Pons (tissue), 1 donor: ENCODE measurements at regions not wholly inside any gene's neighbourhood (a gene's known extent, or its start where the extent isn't known, plus 50 kb on each side); places are given as distances from the start of the nearest gene placed in this dataset.
A peak's percentile ranks its signal among the peaks of the same experiment; 100 is the strongest.

Source experiments
- DNase-seq: peaks from one replicate; pipeline ENCODE4 v3.0.0-alpha.2; 2016; ENCODE audit warnings: low spot score

DNA sequence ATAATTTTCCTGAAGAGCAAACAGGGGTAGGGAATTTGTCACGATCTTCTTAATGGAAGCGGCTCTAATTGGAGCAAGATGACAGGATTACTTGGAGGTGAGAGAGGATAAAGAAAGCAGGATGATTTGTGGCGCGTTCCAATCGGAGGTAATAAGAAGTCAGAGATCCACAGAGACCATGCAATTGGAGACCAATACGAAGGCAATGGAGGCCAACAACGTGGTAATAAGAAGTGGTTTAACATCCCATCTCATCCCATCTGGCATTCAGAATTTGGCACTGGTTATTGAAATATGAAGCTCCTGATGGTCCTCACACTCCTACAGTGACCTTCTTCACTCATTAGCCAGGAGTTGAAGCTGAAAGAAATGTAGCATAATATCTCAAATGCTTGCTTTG is 130.6 kb downstream of the DLEU7 start:
- no peak for DNase-seq

DNA sequence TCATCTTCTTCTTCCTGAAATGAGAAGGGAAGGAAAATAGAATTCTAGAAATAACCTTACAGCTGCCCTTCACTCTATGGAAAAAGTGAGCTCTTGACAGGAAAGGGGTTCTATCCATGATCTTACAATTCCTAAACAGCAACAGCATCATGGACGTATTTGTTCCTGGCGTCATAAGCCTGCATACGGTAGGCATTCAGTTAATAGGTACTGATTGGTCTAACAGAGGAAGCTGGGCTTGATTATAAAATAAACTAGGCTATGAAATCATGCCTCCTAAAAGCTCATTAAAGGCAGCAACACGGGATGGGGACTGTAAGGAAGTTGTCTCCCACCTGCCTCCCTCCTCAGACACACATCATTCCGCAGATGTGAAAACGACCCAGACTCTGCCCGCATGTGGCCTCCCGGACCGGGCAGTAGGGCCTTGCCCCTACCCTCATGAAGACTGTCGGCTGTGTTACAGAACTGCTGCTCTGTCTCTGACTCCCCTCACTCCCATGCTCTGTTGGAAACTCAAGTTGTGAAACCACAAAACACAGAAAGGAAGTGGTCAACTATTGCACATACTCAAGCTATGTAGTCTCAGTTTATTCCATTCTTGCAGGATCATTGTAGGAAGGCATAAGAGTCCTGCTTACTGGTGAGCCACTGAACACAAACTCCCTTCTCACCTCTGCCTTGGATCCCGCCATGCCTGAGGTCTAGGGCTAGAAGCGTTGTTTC is 129.8 kb downstream of the DLEU7 start:
- DNase-seq = peak; percentile 79

DNA sequence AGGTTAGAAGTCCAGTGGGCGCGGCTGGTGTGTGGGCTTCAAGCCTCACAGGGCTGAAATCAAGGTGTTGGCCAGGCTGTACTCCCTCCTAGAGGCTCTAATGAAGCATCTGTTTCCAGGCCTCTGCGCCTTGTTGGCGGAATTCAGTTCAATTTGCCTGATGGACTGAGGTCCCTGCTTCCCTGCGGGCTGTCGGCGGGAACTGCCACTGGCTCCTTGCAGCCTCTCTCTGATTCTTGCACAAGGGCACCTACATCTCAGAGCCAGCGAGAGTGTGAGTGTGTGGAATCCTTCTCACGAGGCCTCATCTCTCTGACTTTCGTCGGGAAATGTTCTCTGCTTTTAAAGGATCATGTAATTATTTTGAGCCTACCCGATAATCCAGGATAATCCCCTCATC is 128.6 kb downstream of the DLEU7 start:
- DNase-seq = no peak

DNA sequence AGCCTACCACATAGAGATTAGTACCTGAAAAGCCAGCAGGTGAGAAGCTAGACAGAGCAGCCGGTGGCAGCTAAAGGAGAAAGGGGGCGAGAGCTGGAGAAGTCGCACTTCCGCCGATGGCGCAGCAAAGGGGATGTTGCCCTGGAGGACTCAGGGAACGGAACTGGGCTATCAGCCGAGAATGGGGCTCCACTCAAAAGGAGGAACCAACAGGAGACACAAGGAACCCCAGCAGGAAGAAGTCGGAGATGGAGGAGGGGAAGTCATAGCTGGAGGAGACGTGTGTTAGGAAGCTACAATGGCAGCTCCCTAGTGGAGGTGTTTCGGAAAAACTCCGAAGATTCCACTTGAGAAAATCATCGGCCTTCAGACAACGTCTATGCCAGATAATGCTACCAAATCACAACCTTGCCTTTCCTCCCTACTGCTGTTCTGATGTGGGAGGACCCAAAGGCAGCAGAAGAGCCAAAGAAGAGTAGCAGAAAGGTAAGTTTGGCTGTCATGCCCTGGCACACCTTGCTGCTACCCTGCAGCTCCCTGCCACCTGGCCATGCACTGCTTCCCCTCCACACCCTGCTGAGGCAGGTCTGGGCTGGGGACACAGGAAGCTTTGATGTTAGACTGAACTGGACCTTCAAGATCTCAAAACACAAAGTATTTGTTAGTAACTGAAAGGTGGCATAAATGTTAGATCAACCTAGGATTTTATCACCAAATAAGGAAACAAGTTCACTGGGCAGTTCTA is 127.9 kb downstream of the DLEU7 start:
- peak; percentile 87 for DNase-seq

DNA sequence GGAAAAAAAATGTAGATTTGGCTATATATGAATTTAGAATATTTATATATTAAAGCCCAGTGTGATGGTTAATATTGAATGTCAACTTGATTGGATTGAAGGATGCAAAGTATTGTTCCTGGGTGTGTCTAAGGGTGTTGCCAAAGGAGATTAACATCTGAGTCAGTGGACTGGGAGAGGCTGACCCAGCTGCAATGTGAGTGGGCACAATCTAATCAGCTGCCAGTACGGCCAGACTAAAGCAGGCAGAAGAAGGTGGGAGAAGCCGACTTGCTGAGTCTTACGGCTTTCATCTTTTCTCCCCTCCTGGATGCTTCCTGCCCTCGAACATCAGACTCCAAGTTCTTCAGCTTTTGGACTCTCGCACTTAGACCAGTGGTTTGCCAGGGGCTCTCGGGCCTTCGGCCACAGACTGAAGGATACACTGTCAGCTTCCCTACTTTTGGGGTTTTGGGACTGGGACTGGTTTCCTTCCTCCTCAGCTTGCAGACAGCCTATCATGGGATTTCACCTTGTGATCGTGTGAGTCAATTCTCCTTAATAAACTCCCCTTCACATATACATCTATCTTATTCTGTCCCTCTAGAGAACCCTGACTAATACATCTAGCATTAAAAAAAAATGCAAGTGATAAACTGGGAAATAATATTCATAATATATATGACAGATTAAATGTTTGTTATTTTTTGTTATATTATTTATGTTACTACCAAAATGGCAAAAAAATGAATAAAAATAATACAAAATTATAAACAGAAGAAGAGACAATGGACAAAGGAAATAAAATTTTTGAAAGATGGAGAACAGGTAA is 122.4 kb downstream of the DLEU7 start:
- no peak for DNase-seq

DNA sequence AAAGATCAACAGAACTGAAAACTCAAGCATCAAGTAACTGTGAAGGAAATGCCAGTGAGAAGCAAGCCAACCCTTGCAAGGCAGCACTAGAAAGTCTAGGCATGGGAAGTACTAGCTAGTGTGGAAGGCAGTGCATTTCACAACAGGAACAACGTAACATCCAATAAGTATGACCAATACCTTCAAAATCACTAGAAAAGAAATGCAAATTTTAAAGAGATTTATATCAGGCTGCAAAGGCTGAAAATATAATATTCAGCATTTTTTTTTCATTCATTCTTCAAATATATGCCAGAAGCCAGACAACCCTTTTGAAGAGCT is 121.9 kb downstream of the DLEU7 start:
- DNase-seq = no peak

DNA sequence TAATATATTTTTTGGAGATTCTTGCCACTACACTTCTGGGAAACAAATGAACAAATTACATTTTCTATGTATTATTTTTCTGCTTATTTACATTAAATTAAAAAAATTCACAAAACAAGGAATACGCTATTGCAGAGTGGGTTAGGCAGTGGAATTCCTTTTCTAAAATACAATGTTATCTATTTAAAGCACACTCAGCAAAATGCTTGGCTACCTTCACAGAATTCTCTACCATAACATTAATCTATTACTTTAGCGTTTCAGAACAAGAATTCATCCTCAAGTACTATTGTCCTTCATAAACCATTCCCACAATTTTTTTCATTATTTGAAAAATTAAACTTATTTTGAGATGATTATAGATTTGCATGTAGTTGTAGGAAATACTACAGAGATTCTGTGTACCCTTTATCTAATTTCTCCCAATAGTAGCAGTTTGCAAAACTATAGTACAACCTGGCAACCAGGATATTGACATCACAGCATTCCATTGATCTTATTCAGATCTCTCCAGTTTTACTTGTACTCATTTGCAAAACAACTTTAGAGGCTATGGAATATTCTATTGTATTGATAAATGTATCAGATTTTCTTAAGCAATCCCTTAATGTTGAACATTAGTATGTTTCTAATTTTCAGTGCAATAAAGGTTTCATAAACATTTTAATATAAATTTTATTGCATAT is 120.9 kb downstream of the DLEU7 start:
- no peak for DNase-seq

DNA sequence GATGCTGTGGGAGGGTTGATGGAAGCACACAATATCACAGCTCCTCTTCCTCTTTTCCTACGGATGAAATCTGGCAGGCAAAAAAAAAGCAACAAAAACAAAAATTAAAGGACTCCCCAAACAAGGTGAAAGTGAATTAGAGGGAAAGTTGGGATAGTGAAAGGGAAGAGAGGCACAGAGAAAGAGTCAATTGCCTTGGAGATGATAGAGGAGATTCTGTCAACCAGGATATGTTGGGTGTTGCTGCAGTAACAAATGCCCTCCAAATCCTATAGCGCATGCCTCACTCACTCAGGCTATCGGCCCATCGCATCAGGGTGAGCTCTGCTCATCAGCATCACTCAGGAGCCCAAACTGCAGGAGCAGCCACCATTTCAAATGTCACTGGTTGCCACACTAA is 119.1 kb downstream of the DLEU7 start:
- DNase-seq = no peak

DNA sequence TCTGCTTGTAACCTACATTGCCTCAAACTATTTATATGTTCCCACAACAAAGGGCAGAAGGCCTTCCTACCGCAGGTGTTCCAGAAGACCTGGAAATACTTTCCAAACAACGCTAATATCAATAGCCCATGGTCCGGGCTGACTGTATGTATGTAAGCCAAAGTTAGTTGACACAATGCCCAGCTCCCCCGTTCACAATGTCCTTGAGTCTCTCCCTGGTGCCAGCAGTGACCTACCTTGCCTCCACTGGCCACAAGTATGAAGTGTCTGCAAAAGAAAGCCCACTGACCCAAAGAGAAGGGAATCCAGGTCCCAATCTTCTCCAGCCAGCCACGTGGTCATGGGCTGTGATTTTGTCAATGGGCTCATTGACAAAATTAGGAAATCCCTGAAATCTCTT is 118.6 kb downstream of the DLEU7 start:
- DNase-seq = no peak

DNA sequence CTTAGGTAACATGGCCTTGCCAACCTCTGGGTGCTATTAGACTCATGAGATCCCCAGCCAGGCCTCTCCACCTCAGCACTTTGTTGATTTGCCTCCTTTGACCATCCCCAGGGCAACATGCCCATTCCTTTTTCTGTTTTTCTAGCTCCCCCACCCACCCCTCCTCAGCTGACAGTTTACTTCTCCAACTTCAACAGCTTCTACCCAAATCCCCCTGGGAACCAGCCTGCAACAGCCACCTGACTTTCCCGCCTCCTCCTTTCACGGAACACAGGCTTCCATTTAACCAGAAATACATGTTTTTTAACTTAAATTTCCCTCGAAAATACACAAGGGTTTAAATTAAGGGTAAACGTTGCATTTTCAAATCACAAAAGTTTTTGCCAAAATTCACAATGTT is 117.3 kb downstream of the DLEU7 start:
- no peak for DNase-seq

DNA sequence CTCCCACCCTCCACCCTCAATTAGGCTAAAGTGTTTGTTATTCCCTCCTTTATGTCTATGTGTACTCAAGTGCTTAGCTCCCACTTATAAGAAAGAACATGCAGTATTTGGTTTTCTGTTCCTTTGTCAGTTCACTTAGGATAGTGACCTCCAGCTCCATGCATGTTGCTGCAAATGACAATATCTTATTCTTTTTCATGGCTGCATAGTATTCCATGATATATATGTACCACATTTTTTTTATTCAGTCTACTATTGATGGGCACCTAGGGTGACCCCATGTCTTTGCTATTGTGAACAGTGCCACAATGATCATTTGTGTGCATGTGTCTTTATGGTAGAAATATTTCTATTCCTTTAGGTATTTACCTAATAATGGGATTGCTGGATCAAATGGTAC is 114.3 kb downstream of the DLEU7 start:
- DNase-seq = no peak

DNA sequence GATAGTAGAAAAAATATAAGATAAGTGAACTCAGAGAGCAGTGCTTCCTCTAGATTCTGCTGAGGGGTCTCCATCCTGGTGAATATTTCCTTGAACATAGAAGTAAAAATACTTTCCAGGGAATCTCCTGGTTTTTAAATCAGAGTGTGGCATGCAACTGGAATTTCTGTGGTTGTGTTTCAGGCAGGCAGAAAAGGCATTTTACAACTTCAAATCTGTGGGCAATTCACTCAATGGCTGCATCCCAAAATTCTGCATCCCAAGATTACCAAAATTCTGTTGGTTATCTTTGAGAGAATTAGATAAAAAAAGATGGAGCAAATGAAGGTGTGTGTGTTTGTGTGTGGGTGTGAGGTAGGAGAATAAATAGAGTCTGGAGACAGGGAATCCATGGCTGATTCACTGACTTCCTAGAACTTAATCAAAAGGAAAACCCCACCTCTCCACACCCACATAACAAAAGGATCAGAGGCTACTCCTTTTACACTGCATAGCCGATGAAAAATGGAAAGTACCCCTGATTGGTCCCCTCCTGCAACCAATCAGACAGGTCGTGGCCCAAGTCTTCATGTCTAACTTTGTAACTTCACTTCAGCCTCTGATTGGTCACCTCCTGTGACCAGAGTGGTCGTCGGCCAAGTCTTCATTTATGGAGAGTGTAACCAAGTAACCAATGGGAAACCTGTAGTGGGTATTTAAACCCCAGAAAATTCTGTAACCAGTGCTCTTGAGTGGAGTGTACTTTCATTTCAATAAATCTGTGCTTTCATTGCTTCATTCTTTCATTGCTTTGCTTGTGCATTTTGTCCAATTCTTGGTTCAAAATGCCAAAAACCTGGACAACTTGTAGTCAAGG is 112.8 kb downstream of the DLEU7 start:
- no peak for DNase-seq

DNA sequence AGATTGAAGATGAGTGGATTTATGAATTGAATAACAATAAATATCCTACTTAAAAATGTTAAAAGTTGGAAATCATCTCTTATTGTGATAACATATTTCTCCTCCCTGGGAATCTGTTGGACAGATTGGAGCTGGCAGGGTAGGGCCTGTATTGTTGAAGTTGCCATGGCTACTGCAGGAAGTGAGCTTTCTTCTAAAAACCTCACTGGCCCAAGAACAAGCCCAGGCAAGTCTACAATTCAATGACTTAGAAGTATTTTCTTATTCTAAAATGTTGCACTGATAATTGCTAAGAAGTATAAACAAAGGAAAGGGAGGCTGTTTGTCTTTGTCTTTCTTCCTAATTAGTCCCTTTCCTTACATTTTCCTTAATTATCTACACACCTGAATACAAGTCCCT is 112.1 kb downstream of the DLEU7 start:
- DNase-seq = no peak

DNA sequence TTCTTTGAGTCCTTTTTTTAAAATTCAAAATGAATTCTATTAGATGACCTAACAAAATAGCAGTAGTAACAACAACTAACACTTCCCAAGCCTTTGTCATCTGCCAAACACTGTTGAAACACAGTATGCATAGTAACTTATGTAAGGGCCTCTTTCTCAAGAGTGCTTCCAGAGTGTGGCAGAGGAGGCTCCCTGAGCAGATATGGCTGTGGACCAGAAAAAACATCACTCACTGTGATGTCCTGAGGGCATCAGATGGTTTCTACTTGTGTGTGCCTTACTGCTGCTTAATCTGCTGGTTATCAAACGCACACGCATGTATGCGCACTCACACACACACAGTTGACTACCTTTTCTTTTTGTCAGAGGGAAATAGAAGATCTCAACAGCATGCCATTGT is 110.8 kb downstream of the DLEU7 start:
- no peak for DNase-seq

DNA sequence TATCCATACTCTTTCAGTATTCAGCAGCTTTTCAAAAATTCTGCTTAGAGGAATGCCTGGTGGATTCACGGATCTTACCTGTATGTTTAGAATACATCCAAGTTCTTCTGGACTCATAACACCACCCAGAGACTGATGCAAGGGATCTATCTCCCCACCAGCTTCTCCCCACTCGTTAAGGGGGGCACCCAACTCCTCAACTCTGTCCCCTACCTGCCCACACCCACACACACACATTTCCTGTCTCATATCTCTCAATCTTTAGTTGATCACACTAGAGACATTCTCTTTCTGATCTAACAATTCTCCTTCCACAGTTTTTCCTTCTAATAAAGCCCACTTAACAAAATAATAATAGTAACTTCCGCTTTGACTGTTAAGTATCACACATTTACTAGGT is 110.1 kb downstream of the DLEU7 start:
- DNase-seq = no peak

DNA sequence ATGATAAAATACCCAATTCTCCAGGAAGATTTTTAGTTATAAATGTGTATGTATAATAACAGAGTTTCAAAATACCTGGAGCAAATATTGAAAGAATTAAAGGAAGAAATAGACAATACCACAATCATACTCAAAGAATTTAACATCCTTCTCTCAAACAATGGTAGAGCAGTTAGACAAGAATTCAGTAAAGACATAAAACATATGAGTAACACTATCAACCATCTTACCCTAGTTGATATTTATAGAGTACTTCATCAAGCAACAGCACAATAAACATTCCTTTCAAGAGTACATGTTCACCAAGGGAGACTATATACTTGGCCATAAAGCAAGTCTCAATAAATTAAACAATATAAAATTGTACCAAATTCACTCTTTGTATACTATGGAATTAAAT is 108.4 kb downstream of the DLEU7 start:
- no peak for DNase-seq

DNA sequence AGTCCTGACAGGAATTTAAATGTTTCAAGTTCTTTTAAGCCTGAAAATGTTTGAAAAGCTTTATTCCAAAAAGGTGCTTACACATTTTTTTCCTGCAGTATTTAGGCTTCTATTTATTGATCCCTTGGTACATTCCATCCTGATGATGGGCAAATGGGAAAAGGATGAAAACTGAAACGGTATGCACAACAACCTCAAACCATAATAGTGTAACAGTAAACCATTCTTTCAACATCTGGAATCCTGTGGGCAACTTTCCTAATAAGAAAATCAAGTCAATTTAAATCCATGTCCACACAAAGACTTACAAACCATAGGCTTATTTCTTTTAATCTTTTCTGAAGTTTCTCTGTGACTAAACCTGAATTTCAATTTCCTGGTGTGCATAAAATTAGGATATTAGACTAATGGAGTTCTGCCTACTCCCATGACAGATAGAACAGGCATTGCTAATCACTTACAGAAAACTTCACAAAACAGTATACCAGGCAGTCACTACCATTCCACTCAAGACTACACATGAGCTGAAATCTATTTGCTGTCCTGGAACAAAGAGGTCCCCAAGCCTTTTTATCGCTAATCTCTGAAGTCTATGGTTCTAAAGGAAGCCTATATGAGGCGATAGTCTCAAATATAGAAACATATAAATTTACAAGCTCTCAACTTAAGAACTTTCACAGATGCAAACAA is 103.3 kb downstream of the DLEU7 start:
- DNase-seq = no peak

DNA sequence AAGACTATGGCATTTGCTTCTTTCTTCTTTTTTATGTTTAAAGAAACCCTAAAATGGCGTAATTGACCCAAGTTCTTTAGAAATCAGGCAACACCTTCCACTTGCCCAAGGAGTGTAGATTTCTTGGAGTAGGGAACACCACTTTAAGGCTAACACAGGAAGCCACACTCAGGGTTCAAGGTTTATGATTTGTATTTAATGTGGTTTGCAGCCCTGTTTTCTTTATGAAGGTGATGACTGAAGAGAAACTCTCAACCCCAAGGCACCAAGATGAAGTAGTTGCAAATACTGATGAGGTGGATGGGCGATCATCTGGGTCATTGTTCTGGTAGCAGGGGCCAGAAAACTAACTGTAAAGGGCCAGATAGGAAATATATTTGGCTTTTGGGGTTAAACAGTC is 101.1 kb downstream of the DLEU7 start:
- no peak for DNase-seq

DNA sequence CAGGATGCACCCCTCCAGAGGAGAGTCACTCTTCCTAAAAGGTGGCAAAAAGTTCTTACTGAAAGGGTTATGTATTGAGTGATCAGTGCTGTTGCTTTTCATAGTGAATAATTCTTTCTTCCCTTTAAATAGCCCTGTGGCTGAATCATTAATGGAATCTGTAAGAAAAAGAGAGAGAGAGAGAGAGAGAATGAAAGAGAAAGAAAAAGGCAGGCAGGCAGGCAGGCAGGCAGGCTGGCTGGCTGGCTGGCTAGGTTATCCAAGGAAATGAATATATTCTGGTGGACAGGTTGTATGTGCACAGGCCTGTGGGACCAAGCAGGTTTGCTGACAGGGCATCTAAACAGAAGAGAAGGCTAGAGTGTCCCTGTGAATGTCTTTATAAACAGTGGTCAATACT is 100.5 kb downstream of the DLEU7 start:
- no peak for DNase-seq

DNA sequence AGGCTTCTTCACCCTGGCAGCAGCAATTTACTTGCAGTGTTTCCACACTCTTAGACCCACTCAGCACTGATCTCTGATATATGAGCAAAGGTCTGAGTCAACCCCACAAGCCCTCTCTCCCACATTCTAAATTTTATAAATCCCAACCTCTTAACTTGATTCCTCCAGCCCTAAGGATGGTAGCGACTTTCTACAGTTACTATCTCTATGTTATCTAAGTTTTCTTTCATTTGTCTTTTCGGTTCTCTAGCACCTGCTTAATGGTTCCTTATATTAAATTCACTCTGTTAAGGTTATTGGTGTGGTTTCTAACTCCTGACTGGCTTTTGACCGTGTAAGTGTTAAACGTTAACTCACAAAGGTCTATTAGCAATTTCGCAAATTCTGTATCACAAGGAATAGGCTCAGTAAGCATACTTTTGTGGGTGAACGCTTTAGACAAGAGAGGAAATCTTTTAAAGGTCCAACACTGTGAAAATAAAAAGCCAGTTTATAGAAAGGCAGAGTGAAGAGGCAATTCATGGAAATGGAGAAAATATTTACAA is 99.3 kb downstream of the DLEU7 start:
- DNase-seq = no peak
